Mucosa of stomach (tissue), 1 donor: ENCODE measurements at regions not wholly inside any gene's neighbourhood (a gene's known extent, or its start where the extent isn't known, plus 50 kb on each side); places are given as distances from the start of the nearest gene placed in this dataset.
A peak's percentile ranks its signal among the peaks of the same experiment; 100 is the strongest.

Experiments
- H3K27me3 ChIP-seq: one replicate; pipeline ENCODE4 v1.7.0; 2013; ENCODE audit warnings: mild to moderate bottlenecking, low read length; ENCODE audit not compliant: control insufficient read depth, insufficient read depth
- H3K36me3 ChIP-seq: one replicate; pipeline ENCODE4 v1.7.0; 2013; ENCODE audit warnings: low read length; ENCODE audit not compliant: control insufficient read depth, insufficient read depth
- H3K4me1 ChIP-seq: one replicate; pipeline ENCODE4 v1.7.0; 2013; ENCODE audit warnings: mild to moderate bottlenecking, low read length; ENCODE audit not compliant: control insufficient read depth, insufficient read depth
- H3K4me3 ChIP-seq: one replicate; pipeline ENCODE4 v1.7.0; 2013; ENCODE audit warnings: low read length
- H3K9ac ChIP-seq: one replicate; pipeline ENCODE4 v1.7.0; 2013; ENCODE audit warnings: mild to moderate bottlenecking, low read length, moderate library complexity
- H3K9me3 ChIP-seq: one replicate; pipeline ENCODE4 v1.7.0; 2013; ENCODE audit warnings: mild to moderate bottlenecking, low read length, moderate library complexity; ENCODE audit not compliant: control insufficient read depth
- donor health status: Pancreatic carcinoma.

- H3K36me3 ChIP-seq, result no peaks in the 10 kb centered on the region
- peaks cover 17% of the 10 kb centered on the region for H3K4me1 ChIP-seq
- H3K27me3 ChIP-seq, result peaks cover 4% of the 10 kb centered on the region
- H3K9me3 ChIP-seq, result no peaks in the 10 kb centered on the region
- H3K9ac ChIP-seq, result no peak overlapping the region
- no peak overlapping the region for H3K4me3 ChIP-seq
These were observed 65.1 kb upstream of the RASD2 start for GRCh38 chr22:35475545-35475944.

- H3K4me3 ChIP-seq, result no peak overlapping the region
- H3K27me3 ChIP-seq, result peaks cover 4% of the 10 kb centered on the region
- peaks cover 25% of the 10 kb centered on the region for H3K4me1 ChIP-seq
- H3K9me3 ChIP-seq, result no peaks in the 10 kb centered on the region
- H3K9ac ChIP-seq, result no peak overlapping the region
- H3K36me3 ChIP-seq, result no peaks in the 10 kb centered on the region
These were observed 64.3 kb upstream of the RASD2 start for GRCh38 chr22:35476341-35476740.

GRCh38 chr22:35477911-35478582, 62.6 kb upstream of the RASD2 start:
- Histone ChIP-seq H3K9me3 (no peaks in the 10 kb centered on the region), H3K4me3 (no peak overlapping the region), H3K4me1 (peaks cover 28% of the 10 kb centered on the region), H3K9ac (peak overlapping the region; percentile 17), H3K36me3 (no peaks in the 10 kb centered on the region), H3K27me3 (peaks cover 4% of the 10 kb centered on the region)

DNA sequence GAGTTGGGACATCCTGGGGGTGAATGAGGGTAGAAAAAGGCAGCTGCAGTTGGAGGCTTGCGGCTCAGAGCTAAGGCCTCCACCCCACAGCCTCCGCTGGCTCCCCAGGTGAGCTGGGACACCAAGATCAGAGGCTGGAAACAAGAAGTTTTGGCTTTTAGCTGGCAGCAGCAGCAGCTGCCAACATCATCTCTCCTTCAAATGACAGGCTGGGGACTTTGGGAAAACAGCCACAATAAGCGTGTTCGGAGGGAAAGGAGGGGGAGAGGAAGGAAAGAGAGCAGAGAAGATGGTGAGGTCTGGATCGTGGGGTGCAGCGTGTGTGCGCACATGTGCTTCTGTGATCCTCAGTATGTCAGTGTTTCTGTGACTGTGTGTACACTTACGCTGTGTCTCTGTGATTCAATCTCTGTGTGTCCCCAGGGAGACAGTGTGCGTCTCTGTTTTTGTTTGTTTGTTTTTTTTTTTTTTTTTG, 62.0 kb upstream of the RASD2 start:
- Histone ChIP-seq H3K27me3 (peaks cover 4% of the 10 kb centered on the region), H3K4me1 (peaks cover 28% of the 10 kb centered on the region), H3K4me3 (no peak overlapping the region), H3K9me3 (no peaks in the 10 kb centered on the region), H3K9ac (peak overlapping the region; percentile 17), H3K36me3 (no peaks in the 10 kb centered on the region)

DNA sequence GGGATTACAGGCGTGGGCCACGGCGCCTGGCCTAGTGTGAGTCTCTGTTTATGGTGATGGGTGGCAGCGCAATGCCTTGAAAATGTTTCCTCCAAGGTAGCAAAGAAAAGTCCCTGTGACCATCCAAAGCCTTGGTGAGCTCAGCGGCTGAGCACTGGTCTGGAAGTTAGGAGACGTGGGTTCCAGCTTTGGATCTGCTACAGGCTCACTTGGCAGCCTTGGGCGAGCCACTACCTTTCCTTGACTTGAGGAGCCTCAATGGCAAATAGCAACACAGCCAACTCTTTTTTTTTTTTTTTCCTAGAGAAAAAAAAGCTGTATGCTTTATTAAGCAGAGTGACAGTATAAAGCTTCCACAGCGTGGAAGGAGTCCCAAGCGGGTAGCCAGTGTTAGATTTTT, 61.3 kb upstream of the RASD2 start:
- Histone ChIP-seq H3K4me1 (peaks cover 28% of the 10 kb centered on the region), H3K4me3 (no peak overlapping the region), H3K36me3 (no peaks in the 10 kb centered on the region), H3K9me3 (no peaks in the 10 kb centered on the region), H3K9ac (no peak overlapping the region), H3K27me3 (no peaks in the 10 kb centered on the region)

GRCh38 chr22:35479985-35480550, 60.6 kb upstream of the RASD2 start:
- Histone ChIP-seq H3K9ac (no peak overlapping the region), H3K9me3 (no peaks in the 10 kb centered on the region), H3K36me3 (no peaks in the 10 kb centered on the region), H3K4me3 (no peak overlapping the region), H3K27me3 (no peaks in the 10 kb centered on the region), H3K4me1 (peaks cover 28% of the 10 kb centered on the region)

DNA sequence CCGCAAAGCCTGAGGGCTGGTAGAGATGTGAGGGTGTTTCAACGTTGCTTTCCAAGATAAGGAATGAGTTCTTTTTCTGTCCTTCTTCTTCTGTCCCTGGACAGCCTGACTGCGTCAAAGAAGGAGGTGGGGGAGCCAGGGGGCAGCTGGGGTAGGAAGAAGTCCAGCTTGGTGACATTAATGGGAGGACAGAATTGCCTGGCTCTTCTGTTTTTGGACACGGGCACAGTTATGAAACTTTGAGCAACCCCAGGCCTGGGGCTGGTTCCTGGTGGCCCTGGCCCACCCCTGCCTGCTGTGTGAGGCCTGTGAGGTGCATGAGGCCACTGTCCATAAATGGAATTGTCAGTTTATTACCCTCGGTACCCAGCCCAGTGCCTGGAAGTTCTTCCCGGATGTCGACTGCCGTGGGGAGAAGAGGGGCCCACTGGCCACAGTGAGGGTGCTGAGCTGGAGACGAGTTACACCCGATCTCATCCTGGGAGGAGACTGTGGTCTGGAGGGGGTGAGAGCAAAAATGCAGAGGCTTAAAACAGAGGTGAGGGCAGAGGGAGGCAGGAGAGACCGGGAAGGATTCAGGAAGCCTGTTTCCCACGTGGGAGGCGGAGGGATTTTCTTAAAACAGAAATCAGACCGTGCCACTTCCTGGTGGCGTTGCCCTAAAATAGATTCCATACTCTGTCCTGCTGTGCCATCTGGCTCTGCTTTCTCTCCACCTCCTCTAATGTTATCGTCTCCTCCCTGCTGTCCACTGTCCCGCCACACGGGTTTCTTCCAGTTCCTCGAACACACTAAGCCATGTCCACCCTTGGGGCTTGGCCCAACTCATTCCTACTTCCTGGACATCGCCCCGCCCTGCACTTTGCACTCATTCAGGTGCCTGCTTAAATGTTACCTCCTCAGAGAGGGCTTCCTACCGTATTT, 59.7 kb upstream of the RASD2 start:
- no peaks in the 10 kb centered on the region for H3K9me3 ChIP-seq
- peaks cover 28% of the 10 kb centered on the region for H3K4me1 ChIP-seq
- no peak overlapping the region for H3K9ac ChIP-seq
- no peak overlapping the region for H3K4me3 ChIP-seq
- no peaks in the 10 kb centered on the region for H3K27me3 ChIP-seq
- no peaks in the 10 kb centered on the region for H3K36me3 ChIP-seq

GRCh38 chr22:35482311-35482710, 58.3 kb upstream of the RASD2 start:
- Histone ChIP-seq H3K4me3 (no peak overlapping the region), H3K36me3 (no peaks in the 10 kb centered on the region), H3K4me1 (peaks cover 27% of the 10 kb centered on the region), H3K9me3 (no peaks in the 10 kb centered on the region), H3K27me3 (no peaks in the 10 kb centered on the region), H3K9ac (no peak overlapping the region)

DNA sequence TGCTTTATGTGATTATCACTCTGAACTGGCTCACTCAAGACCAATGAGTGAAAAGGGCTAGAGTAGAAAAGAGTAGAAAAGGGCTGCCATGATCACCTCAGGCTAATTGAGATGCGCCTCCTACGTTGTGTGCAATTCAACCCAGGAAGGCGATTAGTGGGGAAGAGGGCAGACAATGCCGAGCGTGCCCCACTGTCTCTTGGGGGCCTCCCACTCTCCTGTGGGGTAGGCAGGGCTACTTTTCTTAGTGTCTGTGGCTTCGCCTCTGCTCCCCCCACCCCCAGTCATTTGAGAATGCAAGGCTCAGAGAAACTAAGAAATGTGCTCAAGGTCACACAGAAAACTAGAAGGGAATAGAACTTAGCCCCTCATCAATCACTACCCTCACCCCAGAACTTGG, 57.7 kb upstream of the RASD2 start:
- Histone ChIP-seq H3K4me3 (no peak overlapping the region), H3K36me3 (no peaks in the 10 kb centered on the region), H3K9ac (no peak overlapping the region), H3K9me3 (no peaks in the 10 kb centered on the region), H3K4me1 (peaks cover 23% of the 10 kb centered on the region), H3K27me3 (no peaks in the 10 kb centered on the region)

DNA sequence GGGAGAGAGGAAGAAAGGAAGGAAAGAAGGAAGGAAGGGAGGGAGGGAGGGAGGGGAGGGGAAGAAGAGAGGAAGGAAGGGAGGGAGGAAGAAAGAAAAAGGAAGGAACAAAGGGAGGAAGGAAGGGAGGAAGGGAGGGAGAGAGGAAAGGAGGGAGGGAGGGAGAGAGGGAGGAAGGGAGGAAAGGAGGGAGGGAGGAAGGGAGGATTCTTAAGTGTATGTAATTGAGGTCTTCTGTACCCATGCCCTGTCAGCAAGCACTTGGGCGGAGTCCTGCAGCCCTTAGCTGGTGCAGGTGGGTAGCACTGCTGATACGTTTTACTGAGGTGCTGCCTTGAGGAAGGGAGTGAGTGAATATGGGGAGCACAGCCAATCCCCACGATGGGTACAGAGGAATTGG, 56.9 kb upstream of the RASD2 start:
- no peak overlapping the region for H3K9ac ChIP-seq
- no peak overlapping the region for H3K4me3 ChIP-seq
- no peaks in the 10 kb centered on the region for H3K36me3 ChIP-seq

GRCh38 chr22:35484651-35485556, 55.7 kb upstream of the RASD2 start:
- no peaks in the 10 kb centered on the region for H3K9me3 ChIP-seq
- no peaks in the 10 kb centered on the region for H3K36me3 ChIP-seq
- H3K27me3 ChIP-seq, result peaks cover 3% of the 10 kb centered on the region
- H3K4me3 ChIP-seq, result no peak overlapping the region
- peaks cover 18% of the 10 kb centered on the region for H3K4me1 ChIP-seq
- no peak overlapping the region for H3K9ac ChIP-seq

More for the DNA sequence above, 56.9 kb upstream of the RASD2 start:
- peaks cover under 1% of the 10 kb centered on the region for H3K27me3 ChIP-seq
- H3K9me3 ChIP-seq, result no peaks in the 10 kb centered on the region
- H3K4me1 ChIP-seq, result peaks cover 18% of the 10 kb centered on the region
